ENCODE measurements at regions not wholly inside any gene's neighbourhood (a gene's known extent, or its start where the extent isn't known, plus 50 kb on each side); places are given as distances from the start of the nearest gene placed in this dataset.

- TF ChIP-seq CTCF (IDR thresholded peaks at IDR 0.05) (no peak), EP300 (IDR thresholded peaks at IDR 0.05) (no peak)
Observed at GRCh38 chr11:92461447-92461846, 236.8 kb downstream of the FAT3 start.
